Lower leg skin (tissue), 4 donors: ENCODE measurements at regions not wholly inside any gene's neighbourhood (a gene's known extent, or its start where the extent isn't known, plus 50 kb on each side); places are given as distances from the start of the nearest gene placed in this dataset.

Experiments
- DNase-seq, 2 donors: peaks; one replicate each; pipeline ENCODE4 v3.0.0-alpha.2; 2019; ENCODE audit warnings: low spot score in 2 of 2
- H3K4me3 ChIP-seq: fragments of 200-600 bp; sonication (generic); 2 replicates; pipeline ENCODE4 v1.5.1; 2017; ENCODE audit warnings: mild to moderate bottlenecking, low read depth; ENCODE audit not compliant: poor library complexity, severe bottlenecking
- CTCF ChIP-seq, 3 donors: fragments of 450-650 bp; IDR thresholded peaks; one replicate each; pipeline ENCODE4 v1.5.1; 2016; ENCODE audit warnings: antibody characterized with exemption in 3 of 3, mild to moderate bottlenecking in 3 of 3, moderate library complexity in 2 of 3
- POLR2A ChIP-seq, 2 donors: fragments of 450-650 bp; IDR thresholded peaks; one replicate each; pipeline ENCODE4 v1.6.1; 2016 to 2017; ENCODE audit warnings: antibody characterized with exemption in 2 of 2, mild to moderate bottlenecking in 1 of 2, moderate library complexity in 1 of 2
- WGBS, 2 donors: methylation state at CpG; one replicate each; pipeline ENCODE4 v1.1.5; 2018; 5-methylcytosine and 5-hydroxymethylcytosine counted together
- intact Hi-C: fragments of 100-400 bp; cut with DNase I; formaldehyde crosslinking; loops from one replicate; pipeline ENCODE4 v1.15.0; 2023; ENCODE audit warnings: low total_unique reads

- intact Hi-C loops = no loop called here
- 86% methylated on average over 2 of the region's 2 CpGs for WGBS, 2 donors
Observed at GRCh38 chr5:53239301-53239990, 129.9 kb upstream of the MOCS2 start.

GRCh38 chr5:53240661-53241060, 131.1 kb upstream of the MOCS2 start:
- intact Hi-C loops = no loop called here
- no peak for DNase-seq

More at GRCh38 chr5:53239301-53239990, 129.9 kb upstream of the MOCS2 start:
- no peak for TF ChIP-seq POLR2A (IDR thresholded peaks at IDR 0.05)
- TF ChIP-seq CTCF (IDR thresholded peaks at IDR 0.05) = no peak
- DNase-seq = no peak
- H3K4me3 ChIP-seq = no peak overlapping the region

GRCh38 chr5:53241572-53241971, 132.0 kb upstream of the MOCS2 start:
- WGBS, 2 donors = 87 to 88% methylated on average over 5 of the region's 5 CpGs

More at GRCh38 chr5:53240661-53241060, 131.1 kb upstream of the MOCS2 start:
- TF ChIP-seq POLR2A (IDR thresholded peaks at IDR 0.05) (no peak), CTCF (IDR thresholded peaks at IDR 0.05) (no peak)
- no peak overlapping the region for H3K4me3 ChIP-seq

GRCh38 chr5:53243403-53243802, 133.8 kb upstream of the MOCS2 start:
- DNase-seq = no peak
- WGBS, 2 donors = 92 to 96% methylated on average over 3 of the region's 3 CpGs
- H3K4me3 ChIP-seq = no peak overlapping the region
- TF ChIP-seq CTCF (IDR thresholded peaks at IDR 0.05) (no peak), POLR2A (IDR thresholded peaks at IDR 0.05) (no peak)
- intact Hi-C loops = no loop called here

More at GRCh38 chr5:53241572-53241971, 132.0 kb upstream of the MOCS2 start:
- no peak for DNase-seq
- intact Hi-C loops = no loop called here
- no peak overlapping the region for H3K4me3 ChIP-seq
- TF ChIP-seq CTCF (IDR thresholded peaks at IDR 0.05) (no peak), POLR2A (IDR thresholded peaks at IDR 0.05) (no peak)

GRCh38 chr5:53246042-53246836, 136.7 kb upstream of the MOCS2 start:
- TF ChIP-seq CTCF (IDR thresholded peaks at IDR 0.05) (no peak), POLR2A (IDR thresholded peaks at IDR 0.05) (no peak)
- no peak for DNase-seq
- WGBS, 2 donors = 56% methylated on average over 8 of the region's 8 CpGs
- no peak overlapping the region for H3K4me3 ChIP-seq
- intact Hi-C loops = no loop called here
